ENCODE measurements at regions not wholly inside any gene's neighbourhood (a gene's known extent, or its start where the extent isn't known, plus 50 kb on each side); places are given as distances from the start of the nearest gene placed in this dataset.
A peak's percentile ranks its signal among the peaks of the same experiment; 100 is the strongest.

GRCh38 chr1:81071969-81072753 lies 728.6 kb upstream of the ADGRL2 start:
- no peak for DNase-seq (ENCODE audit: low read depth)

- no peak for DNase-seq (ENCODE audit: low read depth)
Measured at GRCh38 chr1:81071072-81071858, 729.5 kb upstream of the ADGRL2 start.

DNA sequence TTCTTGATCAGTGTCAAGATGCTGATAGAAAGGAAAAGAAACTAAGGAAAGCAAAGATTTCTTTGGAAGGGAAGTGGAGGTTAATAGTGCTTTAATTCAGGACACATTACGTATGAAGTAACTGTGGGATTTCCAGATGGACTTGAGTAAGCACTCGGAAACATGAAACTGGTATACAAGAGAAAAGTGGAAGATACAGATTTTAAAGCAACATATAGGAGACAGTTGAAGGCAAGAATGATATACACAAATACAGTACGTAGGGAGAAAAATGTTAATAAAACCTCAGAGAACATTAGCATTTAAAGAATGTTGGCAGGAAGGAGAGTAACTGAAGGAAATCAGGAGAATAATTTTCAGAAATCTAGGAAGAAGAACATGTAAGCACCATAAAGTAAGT lies 730.9 kb upstream of the ADGRL2 start:
- no peak for DNase-seq (ENCODE audit: low read depth)

DNA sequence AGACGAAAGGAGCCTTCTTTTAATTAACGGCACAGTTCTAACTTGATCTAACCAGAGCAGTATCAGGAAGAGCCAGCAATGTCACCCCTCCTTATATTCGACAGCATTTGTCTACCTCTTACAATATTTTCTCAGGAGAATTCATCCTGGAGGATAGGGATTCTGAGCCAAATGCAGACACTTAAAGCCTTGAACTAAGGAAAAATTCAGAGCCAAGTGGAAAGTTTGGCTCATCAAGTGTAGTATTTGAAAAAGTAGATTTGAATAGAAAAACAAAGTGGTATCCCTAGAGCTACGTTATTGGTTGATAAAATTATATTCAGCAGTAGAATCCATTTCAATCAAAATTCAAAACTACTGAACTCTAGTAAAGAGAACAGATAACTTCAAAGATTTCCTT lies 732.0 kb upstream of the ADGRL2 start:
- DNase-seq (ENCODE audit: low read depth), result no peak

DNA sequence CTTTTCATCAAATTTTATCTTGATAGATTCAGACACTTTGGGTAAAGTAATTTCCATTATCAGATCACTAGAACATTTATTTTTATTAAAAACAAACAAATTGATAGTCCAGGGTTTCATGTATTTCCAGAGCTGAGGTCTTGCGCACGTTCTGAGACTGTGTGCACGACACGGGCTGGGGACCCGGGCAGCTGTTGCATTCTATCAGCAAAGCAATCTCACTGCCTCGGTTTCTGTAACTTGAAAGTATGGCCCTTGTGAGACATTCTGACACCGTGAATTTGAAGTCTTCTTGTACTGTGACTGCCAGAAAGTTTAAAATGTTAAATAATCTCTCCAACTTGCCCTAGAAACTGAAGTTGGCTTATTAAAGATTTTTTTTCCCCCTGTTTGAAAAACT lies 746.9 kb upstream of the ADGRL2 start:
- DNase-seq (ENCODE audit: low read depth), result no peak

GRCh38 chr1:81052162-81052561 lies 748.6 kb upstream of the ADGRL2 start:
- DNase-seq (ENCODE audit: low read depth), result no peak

- DNase-seq (ENCODE audit: low read depth), result no peak
Measured at GRCh38 chr1:81050390-81050789, 750.3 kb upstream of the ADGRL2 start.

DNA sequence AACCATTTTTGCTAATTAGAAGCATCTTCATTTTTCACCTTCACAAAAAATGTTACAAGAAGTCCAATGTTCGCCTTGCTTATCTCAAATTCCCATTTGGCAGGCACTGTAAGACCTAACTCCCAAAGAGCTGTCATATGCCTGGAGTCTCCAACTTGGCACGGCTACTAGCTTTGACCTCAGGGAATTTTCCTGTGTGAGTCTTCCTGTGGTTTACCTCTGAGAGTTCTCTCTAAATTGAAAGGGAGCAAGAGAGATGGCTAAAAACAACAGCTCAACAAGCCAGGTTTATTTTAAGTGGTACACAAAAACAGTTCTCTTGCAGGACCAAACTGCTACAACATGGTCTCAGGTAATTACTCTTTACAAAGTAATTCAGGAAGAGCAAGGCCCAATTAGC lies 756.0 kb upstream of the ADGRL2 start:
- no peak for DNase-seq (ENCODE audit: low read depth)

DNA sequence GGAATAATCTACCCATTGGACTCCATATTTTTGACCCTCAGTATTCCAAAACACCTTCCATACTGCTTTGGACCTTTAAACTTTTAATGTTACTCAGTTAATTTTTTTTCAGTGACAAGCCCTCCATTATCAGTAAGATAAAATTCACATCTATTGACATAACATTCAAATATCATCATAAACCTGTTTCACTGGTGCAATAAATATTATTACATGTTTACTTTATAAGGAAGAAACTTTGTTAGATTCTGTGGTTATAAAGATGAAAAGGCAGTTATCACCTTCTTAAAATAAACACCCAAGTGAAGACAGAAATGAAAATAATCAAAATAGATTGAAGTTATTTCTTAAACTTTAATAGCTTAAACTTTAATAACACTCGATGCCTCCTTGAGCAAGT lies 758.5 kb upstream of the ADGRL2 start:
- no peak for DNase-seq (ENCODE audit: low read depth)

DNA sequence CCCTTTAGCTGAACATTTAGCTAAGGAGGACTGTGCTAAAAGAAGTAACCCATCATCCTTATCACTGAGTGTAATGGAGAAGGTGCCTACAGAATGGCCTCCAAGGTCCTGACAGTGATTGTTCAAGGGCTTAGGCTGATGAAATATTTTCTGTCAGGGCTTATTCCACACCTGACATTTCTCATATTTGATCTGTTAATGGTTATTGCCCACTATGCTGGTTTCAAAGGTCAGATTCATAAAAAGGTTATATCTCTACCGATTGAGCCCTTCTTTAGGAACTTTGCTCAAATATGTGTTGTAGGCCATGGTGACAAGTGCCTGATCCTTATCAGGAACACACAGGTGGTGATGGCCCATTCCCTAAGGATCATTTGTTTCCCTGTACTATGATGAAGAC lies 766.4 kb upstream of the ADGRL2 start:
- no peak for DNase-seq (ENCODE audit: low read depth)

GRCh38 chr1:81032973-81033425 lies 767.7 kb upstream of the ADGRL2 start:
- DNase-seq (ENCODE audit: low read depth), result no peak

DNA sequence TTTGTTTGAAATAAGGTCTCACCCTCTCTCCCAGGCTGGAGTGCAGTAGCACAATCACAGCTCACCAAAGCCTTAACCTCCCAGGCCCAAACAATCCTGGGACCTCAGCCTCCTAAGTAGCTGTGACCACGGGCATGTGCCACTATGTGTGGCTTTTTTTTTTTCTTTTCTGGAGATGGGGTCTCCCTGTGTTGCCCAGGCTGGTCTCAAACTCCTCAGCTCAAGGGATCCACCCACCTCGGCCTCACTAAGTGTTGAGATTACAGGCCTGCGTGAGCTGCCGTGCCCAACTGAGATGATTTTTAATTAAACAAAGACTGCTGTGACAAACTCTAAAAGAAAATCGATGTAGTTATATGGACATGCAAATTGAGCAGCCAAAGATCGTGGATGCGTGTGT lies 768.4 kb upstream of the ADGRL2 start:
- DNase-seq (ENCODE audit: low read depth), result no peak

GRCh38 chr1:81030441-81030840 lies 770.3 kb upstream of the ADGRL2 start:
- no peak for DNase-seq (ENCODE audit: low read depth)

- DNase-seq (ENCODE audit: low read depth), result no peak
Measured at GRCh38 chr1:81029266-81029665, 771.5 kb upstream of the ADGRL2 start.

GRCh38 chr1:81023187-81023724 lies 777.5 kb upstream of the ADGRL2 start:
- no peak for DNase-seq (ENCODE audit: low read depth)

GRCh38 chr1:81021134-81021533 lies 779.6 kb upstream of the ADGRL2 start:
- no peak for DNase-seq (ENCODE audit: low read depth)

DNA sequence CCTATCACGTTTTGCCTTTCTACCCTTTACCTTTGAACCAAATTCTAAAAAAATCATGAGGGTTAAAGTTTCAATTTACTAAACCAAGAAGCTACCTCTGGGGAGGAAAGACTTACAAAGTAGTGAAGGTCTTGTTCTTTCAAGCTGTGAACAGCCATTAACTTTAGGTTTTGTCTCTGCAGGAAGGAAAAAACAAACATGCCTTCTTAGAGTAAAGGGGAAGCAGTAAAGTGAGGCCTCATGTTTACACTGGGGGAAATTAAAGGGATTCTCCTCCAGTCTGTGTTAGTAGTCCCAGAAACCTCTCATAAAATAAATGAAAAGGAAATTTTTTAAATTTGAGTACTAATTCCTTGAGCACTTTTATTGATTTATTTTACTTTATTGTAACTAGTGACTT lies 780.2 kb upstream of the ADGRL2 start:
- no peak for DNase-seq (ENCODE audit: low read depth)

DNA sequence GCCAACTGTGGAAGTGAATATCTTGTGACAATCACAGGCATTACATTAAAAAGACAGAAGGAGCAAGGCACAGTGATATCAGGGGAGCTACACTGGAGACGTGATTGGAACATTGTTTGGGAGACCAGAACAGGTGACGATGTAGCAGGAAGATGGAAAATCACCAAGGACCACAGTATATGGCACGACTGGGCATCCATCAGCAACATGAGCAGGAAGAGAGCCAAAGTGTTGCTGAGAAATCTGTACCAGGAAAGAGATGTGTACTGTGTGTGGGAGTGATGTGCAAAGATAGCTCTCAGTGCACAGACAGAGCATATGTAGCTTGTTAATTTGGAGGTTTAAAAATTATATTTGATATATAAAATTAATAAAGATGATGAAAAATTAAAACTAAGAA lies 790.6 kb upstream of the ADGRL2 start:
- DNase-seq (ENCODE audit: low read depth), result no peak

- DNase-seq (ENCODE audit: low read depth), result no peak
Measured at GRCh38 chr1:81008293-81008692, 792.4 kb upstream of the ADGRL2 start.

- no peak for DNase-seq (ENCODE audit: low read depth)
Measured at GRCh38 chr1:81007024-81007423, 793.7 kb upstream of the ADGRL2 start.

- DNase-seq (ENCODE audit: low read depth), result no peak
Measured at GRCh38 chr1:81006502-81006901, 794.2 kb upstream of the ADGRL2 start.

DNA sequence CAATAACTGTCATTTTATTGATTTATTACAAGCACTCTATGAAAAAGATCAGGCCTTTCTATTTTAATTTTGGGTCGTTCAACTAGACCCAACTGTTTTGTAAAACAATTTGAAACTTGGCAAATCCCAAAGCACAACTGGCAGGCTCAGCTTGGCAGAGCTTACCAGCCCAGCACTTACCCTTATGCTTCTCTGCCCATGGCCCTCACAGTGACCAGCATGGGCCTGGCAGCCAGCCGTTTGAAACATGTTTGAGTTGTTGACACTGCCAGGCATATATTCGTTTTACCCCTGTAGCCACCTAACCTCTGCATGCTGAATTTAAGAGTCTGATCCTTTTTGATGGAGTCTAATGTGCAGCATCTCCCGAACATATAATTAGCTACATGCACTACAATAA lies 796.7 kb upstream of the ADGRL2 start:
- DNase-seq (ENCODE audit: low read depth), result no peak

- DNase-seq (ENCODE audit: low read depth), result peak; percentile 24
Measured at GRCh38 chr1:80994934-80995333, 805.8 kb upstream of the ADGRL2 start.
